Stimulated activated CD8-positive, alpha-beta memory T cell treated with anti-CD3 and anti-CD28 coated beads, Interleukin-2, amount 100 ng/mL, for 48 hours (primary cell): ENCODE measurements at regions not wholly inside any gene's neighbourhood (a gene's known extent, or its start where the extent isn't known, plus 50 kb on each side); places are given as distances from the start of the nearest gene placed in this dataset.

Experiments
- DNase-seq, 2 donors: peaks; one replicate each; pipeline ENCODE4 v3.0.0-alpha.2; 2020; ENCODE audit warnings: low read depth in 2 of 2

- DNase-seq: no peak
These were observed 283.1 kb downstream of the FLRT2 start for GRCh38 chr14:85813040-85813439.

DNA sequence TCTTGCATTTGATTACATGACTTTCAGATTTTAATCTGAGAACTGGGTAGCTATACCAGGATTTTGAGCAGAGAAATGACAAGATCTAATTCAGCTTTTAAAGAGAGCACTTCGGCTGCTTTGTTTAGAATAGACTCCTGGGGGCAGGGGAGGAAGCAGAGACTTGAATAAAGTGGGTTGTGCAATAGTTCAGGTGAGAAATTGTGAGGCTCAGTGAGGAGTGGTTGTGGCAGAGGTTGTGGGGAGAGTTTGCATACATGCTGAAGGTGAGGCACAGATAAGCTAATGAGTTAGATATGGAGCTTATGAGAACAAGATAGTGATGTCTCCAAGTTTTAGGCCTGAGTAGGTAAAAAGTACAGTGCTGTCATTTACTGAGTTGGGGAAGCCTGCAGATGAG, 281.4 kb downstream of the FLRT2 start:
- DNase-seq: no peak

- DNase-seq: no peak
These were observed 269.7 kb downstream of the FLRT2 start for GRCh38 chr14:85799668-85800067.

DNA sequence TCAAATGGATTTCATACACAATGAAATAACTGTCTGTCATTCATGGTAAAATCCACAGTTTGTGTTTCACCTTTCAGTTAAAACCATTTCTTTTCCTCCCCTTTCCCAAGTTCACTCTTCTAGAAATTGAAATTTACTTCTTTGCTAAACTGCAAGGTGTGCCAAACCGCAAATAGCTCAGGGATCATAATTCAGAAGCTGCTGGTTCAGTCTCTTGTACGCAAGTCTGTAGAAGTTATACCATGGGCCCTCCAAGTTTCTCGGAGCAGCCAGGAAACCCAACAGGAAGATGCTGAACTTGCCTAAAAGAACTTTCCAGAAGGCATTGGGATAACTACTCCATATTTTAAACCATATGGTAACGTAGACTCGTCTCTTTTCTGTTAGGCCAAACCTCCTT, 268.9 kb downstream of the FLRT2 start:
- no peak for DNase-seq

- no peak for DNase-seq
These were observed 263.6 kb downstream of the FLRT2 start for GRCh38 chr14:85793533-85793932.

- no peak for DNase-seq
These were observed 259.6 kb downstream of the FLRT2 start for GRCh38 chr14:85789506-85789905.

DNA sequence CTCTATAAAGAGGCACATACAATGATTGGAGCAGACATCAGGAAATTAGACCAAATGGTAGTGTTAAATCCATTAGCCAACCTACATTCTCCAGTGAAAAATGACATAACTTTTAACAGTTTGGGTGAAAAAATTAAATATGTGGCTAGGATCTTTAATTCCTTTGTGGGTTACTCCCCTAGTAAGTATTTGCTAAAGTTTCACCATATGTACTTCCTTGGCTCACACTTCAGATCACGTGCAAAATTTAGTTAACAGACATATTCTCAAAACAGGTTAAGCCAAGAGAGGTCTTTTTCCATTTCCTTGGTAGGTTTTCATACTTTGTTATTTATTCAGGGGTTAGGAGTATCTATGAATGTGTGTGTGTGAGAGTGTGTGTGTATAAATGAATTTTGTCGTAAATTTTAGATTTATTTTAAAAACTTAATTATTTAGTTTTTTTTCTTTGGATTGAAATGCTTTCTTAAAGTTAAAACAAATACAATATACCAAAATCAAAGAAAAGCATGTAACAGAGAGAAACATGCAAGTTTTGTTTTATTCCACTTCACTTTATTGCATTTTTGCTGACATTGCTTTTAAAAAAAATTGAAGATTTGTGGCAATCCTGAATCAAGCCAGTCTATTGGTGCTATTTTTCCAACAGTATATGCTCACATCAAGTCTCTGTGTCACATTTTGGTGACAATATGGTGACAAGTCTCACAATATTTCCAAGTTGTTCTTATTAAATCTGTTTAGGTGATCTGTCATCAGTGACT, 258.7 kb downstream of the FLRT2 start:
- DNase-seq: no peak

DNA sequence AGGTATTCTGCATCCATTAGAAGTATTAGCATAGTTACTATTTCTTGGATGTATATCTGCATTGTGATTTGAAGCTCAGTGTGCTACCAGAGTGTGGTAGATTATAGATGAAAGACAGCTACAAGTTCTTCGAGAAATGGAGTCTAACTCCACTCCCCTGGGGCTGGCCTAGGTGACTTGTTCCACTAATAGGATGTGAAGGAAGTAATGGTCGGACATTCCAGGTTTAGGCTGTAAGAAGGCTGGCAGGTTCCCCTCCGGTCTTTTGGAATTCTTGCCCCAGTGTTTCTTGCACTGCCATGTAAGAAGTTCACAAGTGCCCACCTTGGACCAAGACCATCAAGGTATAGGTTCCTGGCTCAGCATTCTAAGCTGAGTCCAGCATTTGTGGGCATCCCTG, 236.4 kb downstream of the FLRT2 start:
- DNase-seq: no peak

- DNase-seq: no peak
These were observed 234.9 kb downstream of the FLRT2 start for GRCh38 chr14:85764822-85765221.

DNA sequence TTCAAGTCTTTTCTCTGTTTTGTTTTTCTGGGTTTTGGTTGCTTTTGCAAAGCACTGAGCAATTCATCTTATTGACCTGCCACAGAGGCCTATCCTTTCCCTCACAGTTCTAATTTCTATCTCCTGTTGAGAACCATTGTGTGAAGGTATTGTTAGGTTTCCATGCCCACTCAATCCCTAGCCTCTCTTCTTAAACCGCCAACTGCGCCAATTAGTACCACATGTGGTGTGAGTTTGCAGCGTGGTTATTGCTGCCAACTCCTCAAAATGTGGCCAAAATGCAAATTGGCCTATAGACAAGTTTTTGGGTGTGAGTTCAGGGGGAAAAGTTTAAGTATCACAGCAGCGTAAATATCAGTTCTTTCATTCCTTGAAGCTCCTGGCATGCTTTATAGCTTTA, 232.6 kb downstream of the FLRT2 start:
- DNase-seq: no peak

GRCh38 chr14:85752175-85752574, 222.2 kb downstream of the FLRT2 start:
- DNase-seq: no peak

DNA sequence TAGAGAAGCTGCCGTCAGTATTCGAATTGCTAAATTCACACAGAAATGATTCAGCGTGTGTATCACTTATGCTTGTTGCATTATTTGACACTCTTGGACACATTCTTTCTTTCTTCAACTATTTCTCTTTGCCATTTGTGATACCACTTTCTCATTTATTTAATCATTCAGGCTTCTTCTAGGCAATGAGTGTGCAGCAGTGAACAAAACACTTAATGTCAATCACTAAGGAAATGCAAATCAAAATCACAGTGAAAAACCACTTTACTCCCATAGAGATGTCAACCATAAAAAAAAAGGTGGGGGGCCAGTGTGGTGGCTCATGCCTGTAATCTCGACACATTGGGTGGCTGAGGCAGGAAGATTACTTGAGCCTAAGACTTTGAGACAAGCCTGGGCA, 214.6 kb downstream of the FLRT2 start:
- DNase-seq: no peak

GRCh38 chr14:85732031-85732430, 202.1 kb downstream of the FLRT2 start:
- no peak for DNase-seq

- DNase-seq: no peak
These were observed 201.2 kb downstream of the FLRT2 start for GRCh38 chr14:85731186-85731585.

DNA sequence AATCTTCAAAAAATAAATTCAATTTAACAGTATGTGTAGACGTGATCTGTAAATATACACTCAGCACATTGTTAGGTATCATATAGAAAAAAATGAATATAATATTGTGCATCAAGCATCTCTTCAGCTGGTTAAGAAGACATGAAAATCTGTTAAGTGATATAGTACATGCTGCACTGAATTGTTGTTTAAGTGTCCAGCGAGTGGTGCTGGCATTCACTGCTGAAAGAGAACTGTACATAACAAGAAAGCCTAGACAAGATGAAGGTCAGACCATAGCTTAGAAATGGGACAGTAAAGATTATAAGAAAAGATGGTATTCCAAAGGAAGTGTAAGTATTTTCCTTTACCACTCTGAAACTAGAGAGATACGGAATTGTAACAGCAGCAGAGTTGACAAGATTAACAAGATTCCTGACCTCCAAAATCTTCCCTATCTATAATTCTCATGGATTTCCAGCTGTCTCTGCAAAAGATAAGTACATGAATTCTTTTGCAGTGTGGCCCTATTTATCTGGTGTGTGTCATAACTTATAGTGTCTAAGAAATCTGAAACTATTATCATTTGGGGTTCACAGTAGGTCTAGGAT, 198.6 kb downstream of the FLRT2 start:
- no peak for DNase-seq

GRCh38 chr14:85714069-85714468, 184.1 kb downstream of the FLRT2 start:
- no peak for DNase-seq

DNA sequence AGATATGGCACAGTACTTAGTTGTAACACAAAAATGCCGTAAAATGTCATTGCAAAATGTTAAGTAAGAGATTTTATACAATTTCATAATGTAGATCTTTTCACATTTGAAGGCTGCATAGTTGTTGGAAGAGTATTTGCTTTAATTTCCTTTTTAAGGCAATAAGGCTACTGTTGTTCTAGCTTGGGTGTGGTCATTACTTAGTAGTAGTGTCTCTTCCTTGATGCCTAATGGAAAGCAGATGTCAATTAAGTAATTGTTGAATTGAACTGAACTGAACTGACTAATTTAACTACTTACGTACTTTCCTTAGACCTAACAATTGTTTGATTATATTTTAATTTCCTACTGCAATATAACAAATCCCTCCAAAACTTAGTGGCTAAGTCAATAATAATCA, 181.7 kb downstream of the FLRT2 start:
- DNase-seq: no peak
